GM20431 (cell line): ENCODE measurements at regions not wholly inside any gene's neighbourhood (a gene's known extent, or its start where the extent isn't known, plus 50 kb on each side); places are given as distances from the start of the nearest gene placed in this dataset.

ENCODE experiments used
- in situ Hi-C: fragments of 300-500 bp; cut with MseI, MboI; formaldehyde crosslinking; loops from one replicate; pipeline ENCODE4 v1.15.0; 2020; ENCODE audit warnings: low sequenced_read_pairs; ENCODE audit not compliant: unreplicated experiment

DNA sequence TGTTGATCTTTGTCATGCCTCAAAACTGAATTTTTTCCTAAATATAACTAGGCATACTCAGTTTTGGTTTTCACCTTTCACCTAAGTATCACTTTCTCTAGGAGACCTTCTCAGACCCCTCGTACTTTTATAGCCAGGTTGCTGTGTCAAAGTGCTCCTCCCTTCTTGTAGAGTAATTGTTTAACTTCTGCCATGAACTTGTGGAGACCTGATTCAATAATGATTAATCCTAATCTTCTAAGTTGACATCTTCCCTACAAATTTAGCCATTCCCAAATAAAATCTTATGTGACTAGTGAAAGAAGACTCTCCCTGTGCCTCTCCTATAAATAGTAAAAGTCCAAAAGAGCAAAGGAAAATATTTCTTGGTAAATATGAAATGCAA, 159.8 kb downstream of the SPATA31D1 start:
- in situ Hi-C loops, result no loop called here

DNA sequence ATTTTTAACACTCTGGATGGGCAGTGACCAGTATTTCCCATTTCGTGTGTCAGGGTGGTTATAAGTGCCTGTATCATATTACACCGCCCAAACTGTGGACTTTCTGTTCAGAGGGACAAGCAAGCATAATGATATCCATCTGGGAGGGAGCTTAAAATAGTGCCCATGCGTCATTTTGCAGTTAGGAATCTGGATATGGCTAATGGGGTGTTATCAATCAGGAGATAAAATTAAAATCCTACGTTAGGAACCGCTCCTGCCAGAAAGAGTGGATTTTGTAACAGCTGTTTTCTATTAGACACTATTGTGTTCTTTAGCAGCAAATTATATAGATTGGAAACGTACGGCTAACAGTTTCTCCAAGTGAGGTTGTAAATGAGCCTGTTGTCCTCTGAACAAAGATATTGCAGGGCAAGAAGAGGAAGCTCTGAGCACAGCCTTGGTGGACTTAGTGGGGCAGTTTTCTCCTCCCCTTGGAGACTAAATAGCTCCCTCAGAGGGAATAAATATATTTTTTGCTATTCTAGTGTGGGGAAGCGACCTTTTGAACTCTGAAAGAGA, 160.4 kb downstream of the SPATA31D1 start:
- in situ Hi-C loops, result no loop called here

DNA sequence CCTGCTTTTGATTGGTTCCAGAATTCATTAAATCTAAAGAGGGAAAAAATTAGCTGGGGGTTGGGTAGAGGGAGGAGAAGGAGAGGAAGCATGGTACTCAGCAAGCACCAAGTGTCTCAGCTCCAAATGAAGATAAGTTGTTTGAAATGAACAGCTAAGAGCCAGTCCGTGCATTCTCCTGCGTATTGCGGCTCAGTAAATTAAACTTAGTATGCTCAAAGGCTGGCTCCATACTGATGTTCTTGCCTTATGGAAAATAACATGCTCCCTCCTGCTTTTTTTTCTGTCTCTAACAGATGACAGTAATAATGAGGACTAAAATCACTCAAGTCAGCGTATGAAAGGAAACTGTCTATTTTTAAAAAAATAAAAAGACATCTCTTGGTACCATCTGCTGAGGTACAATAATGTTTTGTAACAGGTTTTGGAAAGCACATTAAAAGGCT, 161.0 kb downstream of the SPATA31D1 start:
- in situ Hi-C loops, result no loop called here

DNA sequence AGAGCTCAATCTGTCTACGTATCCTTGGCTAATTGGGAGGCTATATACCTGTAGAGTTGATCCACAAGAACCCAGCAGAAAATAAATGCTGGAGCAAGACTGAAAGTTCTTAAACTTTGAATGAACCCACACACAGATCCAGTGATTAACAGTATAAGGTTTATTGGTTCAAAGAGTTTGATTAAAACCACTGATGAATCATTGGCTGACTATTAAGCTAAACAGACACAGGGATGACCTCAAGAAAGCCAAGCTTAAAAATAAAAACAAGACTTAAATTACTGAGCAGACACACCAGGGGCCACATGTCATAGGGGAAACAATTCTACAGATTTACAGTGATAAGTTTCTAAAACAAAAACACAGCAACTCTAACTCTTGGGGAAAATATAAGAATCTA, 163.6 kb downstream of the SPATA31D1 start:
- in situ Hi-C loops, result no loop called here

DNA sequence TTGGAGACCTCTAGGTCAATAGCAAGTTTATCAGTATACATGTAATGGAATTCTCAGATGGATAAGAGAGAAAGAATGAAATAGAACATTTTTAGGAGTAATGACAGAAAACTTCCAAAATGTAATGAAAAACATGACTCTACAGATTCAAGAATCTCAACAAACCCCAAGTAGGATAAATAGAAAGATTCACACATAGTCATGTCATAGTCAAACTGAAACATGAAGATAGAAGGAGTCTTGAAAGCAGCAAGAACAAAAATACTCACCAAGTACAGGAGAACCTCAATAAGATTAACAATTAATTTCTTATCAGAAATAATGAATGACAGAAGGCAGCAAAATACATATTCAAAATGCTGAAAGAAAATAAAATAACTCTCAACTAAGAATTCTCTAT, 164.5 kb downstream of the SPATA31D1 start:
- in situ Hi-C loops, result no loop called here

DNA sequence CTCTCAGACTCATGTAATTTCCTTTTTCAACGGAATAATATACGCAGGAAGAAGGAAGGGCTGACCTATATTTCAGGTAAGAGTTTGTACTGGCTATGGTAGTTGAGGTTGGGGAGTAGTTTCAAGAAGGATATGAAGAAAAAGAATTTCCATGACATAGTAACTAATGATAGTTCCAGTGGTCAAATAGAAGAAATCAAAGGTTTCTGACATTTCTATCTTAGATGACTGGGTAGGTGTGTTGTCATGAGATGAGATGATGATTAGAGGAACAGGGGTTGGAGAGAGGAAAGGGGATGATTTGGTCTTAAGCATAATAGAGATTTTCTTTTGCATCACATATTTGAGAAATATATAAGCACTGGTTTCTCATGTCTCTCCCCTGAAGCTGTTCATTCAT, 166.0 kb downstream of the SPATA31D1 start:
- in situ Hi-C loops, result no loop called here

DNA sequence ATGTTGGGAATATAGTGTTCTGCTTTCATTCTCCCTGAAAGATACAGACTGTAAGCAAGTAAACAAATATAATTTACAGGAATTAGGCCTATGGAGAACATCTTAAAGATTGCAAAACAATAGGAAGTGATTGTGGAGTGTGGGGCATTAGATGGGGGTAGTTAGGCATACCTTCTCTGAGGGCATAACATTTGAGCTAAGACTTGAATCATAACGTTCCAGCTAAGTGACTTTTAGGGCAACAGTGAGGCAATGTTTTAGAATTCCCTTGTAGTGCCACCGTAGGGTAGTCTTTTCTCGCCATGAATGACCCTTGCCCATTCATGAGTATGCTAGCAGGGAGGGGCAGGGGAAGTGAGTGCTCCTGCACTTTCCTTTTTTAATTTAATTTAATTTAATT, 173.3 kb downstream of the SPATA31D1 start:
- in situ Hi-C loops, result no loop called here

DNA sequence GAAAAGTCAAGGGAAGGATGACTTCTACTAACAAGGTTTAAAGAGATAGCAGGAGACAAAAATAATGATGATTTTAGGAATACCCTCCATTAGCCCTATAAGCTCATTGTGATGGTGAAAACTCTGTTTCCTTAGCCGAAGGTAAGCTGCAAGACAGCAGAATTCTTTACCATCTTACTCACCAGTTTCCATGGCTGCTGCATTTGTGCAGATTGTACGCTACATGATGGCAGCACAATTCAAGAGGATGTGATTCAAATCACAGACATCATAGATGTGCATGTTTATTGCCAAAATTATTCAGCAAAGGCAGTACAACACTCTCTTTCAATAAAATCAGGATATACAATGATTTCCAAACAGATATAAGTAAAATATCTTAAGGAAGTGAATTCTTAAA, 175.6 kb downstream of the SPATA31D1 start:
- in situ Hi-C loops, result no loop called here

DNA sequence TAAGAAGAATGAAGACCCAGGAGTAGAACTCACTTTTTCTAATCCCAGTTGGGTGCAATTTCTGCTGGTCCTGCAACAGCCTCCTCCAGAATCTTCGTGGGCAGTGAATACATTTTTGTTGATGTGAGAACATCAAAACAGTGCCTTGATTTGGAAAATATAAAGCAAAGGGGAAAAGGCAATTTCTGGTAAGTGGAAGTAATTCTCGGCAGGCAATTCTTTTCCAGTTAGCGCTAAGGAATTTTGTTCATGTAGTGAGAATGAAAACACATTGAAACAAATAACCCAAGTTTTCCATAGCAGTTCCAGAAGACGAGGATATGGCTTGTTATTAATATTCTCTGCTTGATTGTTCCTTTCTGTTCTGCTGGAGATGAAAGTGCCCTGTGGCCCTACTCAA, 178.7 kb downstream of the SPATA31D1 start:
- in situ Hi-C loops, result no loop called here

DNA sequence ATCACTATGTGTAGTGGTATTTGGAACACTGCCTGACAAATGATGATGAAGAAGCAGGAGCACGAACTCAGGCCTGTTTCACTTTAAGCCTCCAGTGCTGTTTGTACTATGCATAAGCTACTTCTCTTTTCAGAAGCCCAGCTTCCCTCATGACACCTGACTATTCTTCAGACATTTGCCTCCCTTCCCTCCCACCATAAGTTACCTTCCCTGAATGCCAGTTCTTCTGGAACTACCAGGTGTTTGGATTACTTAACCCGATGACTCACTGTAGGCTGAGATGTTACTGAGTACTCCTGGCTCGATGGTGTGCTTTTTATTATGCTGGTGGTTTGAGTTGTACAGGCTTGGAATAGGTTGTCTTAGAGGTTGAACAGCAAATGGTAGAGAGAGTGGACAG, 180.0 kb downstream of the SPATA31D1 start:
- in situ Hi-C loops, result no loop called here

DNA sequence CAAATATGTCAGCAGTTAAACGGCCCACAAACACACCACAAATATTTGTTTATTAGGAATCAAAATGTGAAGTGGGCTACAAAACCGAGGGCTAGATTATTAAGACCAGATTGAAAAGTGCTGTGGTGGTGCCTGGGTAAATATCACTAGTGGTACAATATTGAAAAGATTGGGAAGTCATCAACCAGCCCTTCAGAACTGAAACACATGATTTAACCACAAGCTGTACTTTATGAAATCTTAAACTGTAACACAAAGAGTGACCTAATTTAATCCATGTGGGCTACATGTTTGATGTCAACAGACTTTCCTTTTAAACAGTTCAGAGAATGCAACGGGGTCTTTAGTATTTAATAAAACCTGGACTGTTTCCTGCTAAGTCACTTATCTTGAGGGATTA, 182.3 kb downstream of the SPATA31D1 start:
- in situ Hi-C loops, result no loop called here

DNA sequence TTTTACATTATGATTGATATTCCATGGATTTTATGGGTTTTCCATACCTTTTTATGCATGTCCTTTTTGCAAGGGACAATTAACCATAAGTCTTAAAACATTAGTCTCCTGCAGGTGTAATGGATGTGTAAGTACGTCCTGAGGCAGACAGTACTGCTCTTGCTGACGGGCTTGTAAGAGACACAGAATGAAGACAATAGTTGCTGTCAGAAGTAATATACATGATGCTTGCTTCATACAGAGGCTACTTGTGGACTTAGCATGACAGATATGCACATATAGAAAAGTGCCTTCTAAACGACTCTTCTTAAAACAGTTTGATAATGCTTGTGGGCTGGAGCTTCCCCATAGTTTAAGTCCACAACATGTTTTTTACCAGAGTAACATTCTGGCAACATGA, 182.7 kb downstream of the SPATA31D1 start:
- in situ Hi-C loops, result no loop called here

DNA sequence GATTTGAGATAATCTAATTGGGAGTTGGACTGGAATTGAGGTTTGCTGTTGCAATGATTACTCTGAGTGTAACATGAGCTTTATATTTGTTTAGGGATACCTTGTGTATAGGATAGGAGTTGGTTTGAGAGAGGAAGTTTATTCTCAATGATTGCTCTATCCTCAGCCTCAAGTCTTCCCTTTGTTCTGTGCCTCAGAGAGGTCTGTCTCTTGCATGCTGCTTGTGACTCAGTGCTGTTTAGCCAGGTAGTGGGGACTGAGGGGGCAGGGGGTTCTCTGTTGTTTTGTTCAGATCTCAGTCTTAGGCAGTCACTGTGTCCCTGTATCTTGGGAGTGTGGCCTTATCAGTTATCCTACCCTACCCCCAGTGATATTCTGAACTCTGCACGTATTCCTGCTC, 192.1 kb downstream of the SPATA31D1 start:
- in situ Hi-C loops, result no loop called here

DNA sequence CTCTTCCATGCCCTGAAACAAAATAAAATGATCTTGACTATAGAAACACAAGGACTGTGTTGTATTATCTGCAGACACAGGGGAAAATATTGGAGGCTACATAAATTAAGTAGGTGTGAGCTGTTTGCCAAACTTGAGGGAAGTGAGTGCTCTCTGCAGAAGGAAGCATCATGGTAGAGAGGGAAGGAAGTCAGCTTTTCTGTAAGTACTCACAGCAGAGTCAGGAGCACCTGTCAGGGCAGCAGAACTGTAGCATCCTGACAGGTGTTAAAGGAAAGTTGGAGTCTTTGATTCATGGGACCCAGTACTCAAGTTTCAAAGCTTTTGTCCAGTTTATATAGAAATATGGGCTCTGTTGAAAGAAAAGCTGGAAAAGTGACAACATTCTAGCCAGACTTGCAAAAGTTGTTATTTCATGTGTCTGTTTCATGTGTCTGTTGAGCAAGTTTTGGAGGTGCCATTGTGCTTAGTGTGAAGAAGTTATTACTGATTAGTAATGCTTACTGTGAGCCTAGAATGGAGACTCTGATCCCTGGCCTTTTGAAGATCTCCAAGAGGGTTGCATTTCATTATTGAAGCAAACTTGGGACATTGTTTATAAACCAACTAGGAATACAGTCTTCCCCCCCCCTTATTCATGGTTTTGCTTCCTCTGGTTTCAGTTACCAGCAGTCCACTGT, 194.7 kb downstream of the SPATA31D1 start:
- in situ Hi-C loops, result no loop called here

DNA sequence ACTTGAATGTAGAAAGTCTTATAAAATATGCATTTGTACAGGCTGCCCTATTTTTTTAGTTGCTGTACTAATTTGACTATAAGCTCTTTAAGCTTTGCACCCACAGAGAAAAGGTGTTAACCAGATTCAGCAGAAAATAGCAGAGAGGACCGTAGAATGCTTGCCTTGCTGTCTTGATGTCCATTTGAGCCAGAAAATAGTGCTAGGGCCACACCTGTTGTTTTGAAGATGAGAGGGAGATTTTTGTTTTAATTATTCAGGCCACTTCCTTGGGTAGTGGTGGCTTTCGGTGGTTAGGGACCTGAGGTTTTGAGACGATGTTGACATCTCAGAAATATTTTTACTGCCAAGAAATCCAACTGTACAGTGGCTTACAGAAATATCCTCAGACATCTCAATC, 196.0 kb downstream of the SPATA31D1 start:
- in situ Hi-C loops, result no loop called here

DNA sequence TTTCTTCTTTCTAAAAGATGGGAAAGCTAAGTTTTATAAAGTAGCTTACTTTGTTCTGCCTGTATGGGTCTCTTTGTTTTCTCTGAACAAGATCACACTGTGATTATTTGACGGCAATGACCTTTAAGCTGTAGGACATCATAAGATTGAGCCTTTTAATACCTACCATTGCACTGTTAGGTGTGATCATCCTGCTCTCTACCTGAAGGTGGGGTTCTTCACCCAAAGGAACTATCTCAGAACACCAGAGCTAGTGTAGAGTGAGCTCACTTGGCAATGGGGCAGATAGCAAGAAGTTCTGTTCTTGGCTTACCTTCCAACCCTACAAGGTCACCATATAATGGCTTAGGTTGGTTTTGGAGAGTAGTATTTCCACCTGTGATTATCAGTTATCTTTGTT, 200.2 kb downstream of the SPATA31D1 start:
- in situ Hi-C loops, result no loop called here

DNA sequence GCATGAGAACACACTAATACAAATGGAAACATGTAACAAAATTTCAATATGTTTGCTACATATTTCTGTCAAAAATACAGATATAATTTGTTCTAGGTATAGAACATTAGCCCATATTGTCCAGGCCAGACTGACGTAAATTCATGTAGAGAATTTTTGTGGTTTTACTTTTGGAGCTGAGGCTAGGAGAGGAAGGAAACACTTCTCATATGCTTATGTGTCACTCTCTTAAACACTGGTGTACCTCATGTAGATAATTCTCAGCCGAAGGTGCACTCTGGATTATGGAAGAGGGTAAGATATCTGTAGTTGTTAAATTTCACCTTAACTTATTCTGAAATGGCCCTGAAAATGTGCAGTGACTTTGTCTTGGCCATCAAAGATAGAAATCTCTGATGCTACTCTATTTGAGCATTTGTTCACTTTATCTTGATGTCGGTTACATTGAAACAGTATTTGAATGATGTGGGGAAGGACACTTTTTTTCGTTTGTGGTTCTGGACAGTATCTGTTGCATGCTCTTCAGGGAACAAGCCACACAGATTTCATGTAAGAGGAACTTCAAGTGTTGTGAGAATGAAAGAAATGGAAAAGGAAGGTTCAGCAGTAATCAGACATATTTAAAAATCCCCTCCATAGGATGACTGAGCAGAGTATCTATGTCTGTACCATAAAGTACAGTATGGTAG, 202.7 kb downstream of the SPATA31D1 start:
- in situ Hi-C loops, result no loop called here

DNA sequence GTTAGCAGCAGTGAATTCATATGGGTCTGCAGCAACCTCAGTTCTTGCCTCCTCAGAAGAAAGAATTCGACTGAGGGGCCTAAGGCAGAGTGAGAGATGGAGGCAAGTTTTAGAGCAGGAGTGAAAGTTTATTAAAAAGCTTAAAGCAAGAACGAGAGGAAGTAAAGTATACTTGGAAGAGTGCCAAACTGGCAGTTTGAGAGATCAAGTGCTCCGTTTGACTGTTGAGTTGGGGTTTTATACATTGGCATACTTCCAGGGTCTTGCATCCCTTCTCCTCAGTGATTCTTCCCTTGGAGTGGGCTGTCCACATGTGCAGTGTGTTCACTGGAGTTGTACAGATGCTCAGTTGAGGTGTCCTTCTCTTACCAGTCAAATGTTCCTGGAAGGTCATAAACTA, 203.6 kb downstream of the SPATA31D1 start:
- in situ Hi-C loops, result no loop called here

DNA sequence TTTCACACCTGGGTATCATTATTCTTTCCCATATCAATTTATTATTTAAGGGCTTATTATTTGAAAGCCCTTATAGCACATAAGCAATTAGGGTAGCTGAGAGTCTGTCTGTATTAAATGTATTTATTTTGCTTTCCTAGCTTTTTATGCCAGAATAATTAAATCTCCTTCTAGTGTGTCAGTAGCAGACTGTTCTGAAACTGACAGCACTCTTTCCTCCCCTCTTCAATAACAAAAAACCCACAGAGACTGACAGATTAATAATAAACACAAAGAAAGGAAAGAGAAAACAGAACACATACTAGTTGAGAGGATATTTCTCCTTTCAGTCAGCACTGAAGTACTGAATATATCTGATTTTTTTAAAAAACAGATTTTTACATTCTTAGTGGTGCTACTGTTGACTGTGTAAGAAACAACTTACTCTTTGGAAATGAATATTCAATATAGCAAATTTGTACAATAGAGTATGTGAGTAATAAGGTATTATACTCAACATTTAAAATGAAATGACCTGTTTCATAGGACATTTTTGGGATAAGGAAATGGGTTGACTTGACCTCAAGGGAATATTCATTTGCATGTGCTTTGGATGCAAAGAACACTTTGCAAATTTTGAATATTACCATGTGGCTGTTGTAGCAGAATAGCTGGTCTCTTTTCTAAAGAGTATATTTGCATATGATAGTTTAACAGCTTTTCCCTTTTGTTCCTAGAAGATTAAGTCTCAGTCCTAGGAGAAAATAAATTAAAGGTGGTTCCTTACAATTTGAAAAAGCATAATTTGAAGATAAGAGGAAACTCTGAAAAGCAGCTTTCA, 208.3 kb downstream of the SPATA31D1 start:
- in situ Hi-C loops, result no loop called here

DNA sequence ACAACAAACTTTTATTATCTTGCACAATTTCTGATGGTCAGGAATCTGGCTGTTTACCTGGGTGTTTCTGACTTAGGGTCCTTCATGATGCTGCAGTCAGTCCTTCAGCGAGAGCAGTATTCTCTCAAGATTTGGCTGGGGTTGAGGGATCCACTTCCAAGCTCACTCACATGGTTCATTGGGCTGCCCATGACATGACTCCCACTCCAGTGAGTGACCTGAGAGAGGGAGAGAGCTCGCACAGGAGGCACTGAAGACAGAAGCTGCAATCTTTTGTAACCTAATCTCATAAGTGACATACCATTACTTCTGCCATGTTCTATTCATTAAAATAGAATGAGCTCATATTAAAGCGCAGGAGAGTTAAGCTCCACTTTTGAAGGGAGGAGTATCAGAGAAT, 212.6 kb downstream of the SPATA31D1 start:
- in situ Hi-C loops, result no loop called here

DNA sequence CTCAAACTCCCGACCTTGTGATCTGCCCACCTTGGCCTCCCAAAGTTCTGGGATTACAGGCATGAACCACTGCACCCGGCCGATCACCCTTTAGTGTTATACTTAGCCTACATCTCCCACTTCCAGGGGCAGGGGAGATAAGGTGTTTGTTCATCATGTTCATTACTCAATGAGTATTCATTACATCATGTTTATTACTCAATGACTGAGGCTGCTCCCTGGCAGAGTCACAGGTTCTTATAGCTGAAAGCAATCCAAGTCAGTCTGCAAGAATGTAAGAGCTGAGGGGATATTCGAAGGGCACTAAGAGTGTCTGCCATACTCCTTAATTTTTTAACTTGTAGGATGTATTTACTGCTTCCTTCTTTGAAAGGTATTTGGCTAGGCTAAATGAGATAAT, 214.2 kb downstream of the SPATA31D1 start:
- in situ Hi-C loops, result no loop called here
